Nephron (organoid): ENCODE measurements at regions not wholly inside any gene's neighbourhood (a gene's known extent, or its start where the extent isn't known, plus 50 kb on each side); places are given as distances from the start of the nearest gene placed in this dataset.

Source experiments
- H3K27ac Mint-ChIP-seq, 3 experiments: 2 replicates each; pipeline ENCODE4 v1.8.0; 2020; ENCODE audit warnings: mixed read lengths in 3 of 3, mild to moderate bottlenecking in 2 of 3, moderate library complexity in 1 of 3
- H3K27me3 Mint-ChIP-seq: 2 replicates; pipeline ENCODE4 v1.8.0; 2021; ENCODE audit warnings: low read depth, mild to moderate bottlenecking, moderate library complexity, mixed read lengths
- H3K36me3 Mint-ChIP-seq: 2 replicates; pipeline ENCODE4 v1.8.0; 2020; ENCODE audit warnings: low read depth, mixed read lengths
- H3K4me1 Mint-ChIP-seq: 2 replicates; pipeline ENCODE4 v1.8.0; 2020; ENCODE audit warnings: mixed read lengths
- H3K4me3 Mint-ChIP-seq, 3 experiments: 2 replicates each; pipeline ENCODE4 v1.8.0; 2020; ENCODE audit warnings: mild to moderate bottlenecking in 3 of 3, mixed read lengths in 3 of 3, moderate library complexity in 2 of 3
- H3K9me3 Mint-ChIP-seq: 2 replicates; pipeline ENCODE4 v1.8.0; 2020; ENCODE audit warnings: mixed read lengths
- TF ChIP-seq, protein P1 (sequence below), 3 experiments: fragments of 200-600 bp; sonication (generic); IDR thresholded peaks; one replicate each; pipeline ENCODE4 v1.5.0; 2021; ENCODE audit warnings: antibody characterized with exemption in 3 of 3; ENCODE audit not compliant: unreplicated experiment in 3 of 3

DNA sequence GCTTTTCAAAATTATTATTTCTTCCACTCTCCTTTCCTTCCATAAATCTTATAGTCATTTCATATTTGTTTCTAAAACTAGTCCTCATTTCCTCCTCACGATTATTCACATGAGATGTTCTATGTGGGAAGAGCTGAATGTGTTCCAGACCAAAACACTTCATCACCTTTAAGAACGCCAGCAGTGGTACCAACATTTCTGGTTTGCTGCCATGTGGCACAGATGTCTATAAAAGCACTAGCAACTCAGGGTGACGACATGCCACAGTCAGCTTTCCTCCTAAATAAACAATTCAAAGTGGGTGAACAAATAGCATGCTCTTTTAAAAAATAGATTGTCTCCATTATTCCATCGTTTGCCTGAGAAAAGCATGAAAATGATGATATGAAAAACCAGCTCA, 1217.8 kb upstream of the ADGRL2 start:
- H3K4me1 Mint-ChIP-seq = no peaks in the 10 kb centered on the region
- H3K27me3 Mint-ChIP-seq = no peaks in the 10 kb centered on the region
- H3K27ac Mint-ChIP-seq = no peak overlapping the region
- TF ChIP-seq, protein P1, sequence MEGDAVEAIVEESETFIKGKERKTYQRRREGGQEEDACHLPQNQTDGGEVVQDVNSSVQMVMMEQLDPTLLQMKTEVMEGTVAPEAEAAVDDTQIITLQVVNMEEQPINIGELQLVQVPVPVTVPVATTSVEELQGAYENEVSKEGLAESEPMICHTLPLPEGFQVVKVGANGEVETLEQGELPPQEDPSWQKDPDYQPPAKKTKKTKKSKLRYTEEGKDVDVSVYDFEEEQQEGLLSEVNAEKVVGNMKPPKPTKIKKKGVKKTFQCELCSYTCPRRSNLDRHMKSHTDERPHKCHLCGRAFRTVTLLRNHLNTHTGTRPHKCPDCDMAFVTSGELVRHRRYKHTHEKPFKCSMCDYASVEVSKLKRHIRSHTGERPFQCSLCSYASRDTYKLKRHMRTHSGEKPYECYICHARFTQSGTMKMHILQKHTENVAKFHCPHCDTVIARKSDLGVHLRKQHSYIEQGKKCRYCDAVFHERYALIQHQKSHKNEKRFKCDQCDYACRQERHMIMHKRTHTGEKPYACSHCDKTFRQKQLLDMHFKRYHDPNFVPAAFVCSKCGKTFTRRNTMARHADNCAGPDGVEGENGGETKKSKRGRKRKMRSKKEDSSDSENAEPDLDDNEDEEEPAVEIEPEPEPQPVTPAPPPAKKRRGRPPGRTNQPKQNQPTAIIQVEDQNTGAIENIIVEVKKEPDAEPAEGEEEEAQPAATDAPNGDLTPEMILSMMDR (IDR thresholded peaks at IDR 0.05; ENCODE audit: unreplicated experiment in 3 of 3) = no peak
- H3K36me3 Mint-ChIP-seq = peaks cover 21% of the 10 kb centered on the region
- no peak overlapping the region for H3K4me3 Mint-ChIP-seq
- H3K9me3 Mint-ChIP-seq = peaks cover 15% of the 10 kb centered on the region

DNA sequence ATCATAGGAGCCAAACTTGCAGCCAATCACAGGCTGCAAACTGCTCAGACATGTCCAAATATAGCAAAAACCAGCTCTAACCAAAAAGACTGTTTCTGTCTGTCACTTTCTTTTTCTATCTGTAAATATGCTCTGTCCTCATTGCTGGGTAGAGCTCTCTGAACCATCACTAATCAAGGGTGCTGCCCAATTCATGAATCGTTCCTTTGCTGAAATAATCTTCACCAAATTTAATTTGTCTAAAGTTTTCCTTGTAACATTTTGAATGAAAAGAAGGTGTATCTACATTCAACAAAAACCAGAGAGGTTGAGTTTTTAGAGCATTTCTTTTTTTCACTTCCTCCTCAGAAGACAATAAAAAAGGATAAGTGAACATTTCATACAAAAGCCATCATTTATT, 1221.7 kb upstream of the ADGRL2 start:
- Mint-ChIP-seq H3K27ac (no peak overlapping the region), H3K4me3 (no peak overlapping the region), H3K36me3 (peaks cover 14% of the 10 kb centered on the region), H3K27me3 (no peaks in the 10 kb centered on the region), H3K4me1 (no peaks in the 10 kb centered on the region), H3K9me3 (peaks cover 6% of the 10 kb centered on the region)
- TF ChIP-seq, protein P1 (IDR thresholded peaks at IDR 0.05; ENCODE audit: unreplicated experiment in 3 of 3) = no peak

DNA sequence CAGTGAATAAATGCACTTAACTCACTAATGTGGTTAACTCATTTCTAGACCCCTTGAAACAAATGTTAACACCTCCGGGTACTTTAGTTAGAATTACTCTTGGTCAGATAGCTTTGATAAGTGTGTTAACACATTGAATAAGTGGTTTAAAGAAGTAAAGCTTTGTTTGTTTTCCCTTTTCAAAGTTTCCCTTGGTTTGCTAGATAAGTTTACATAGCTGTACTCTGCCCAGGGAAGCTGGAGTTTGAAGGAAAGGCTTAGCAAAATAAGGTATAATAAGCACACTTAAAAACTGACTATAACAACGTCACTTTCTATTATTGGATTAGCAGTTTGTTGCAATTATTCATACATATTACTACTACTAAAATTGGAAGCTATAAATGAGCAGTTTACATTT, 1233.9 kb upstream of the ADGRL2 start:
- Mint-ChIP-seq H3K27ac (no peak overlapping the region), H3K27me3 (no peaks in the 10 kb centered on the region), H3K4me1 (no peaks in the 10 kb centered on the region), H3K9me3 (no peaks in the 10 kb centered on the region), H3K36me3 (no peaks in the 10 kb centered on the region), H3K4me3 (no peak overlapping the region)
- TF ChIP-seq, protein P1 (IDR thresholded peaks at IDR 0.05; ENCODE audit: unreplicated experiment in 3 of 3) = no peak

DNA sequence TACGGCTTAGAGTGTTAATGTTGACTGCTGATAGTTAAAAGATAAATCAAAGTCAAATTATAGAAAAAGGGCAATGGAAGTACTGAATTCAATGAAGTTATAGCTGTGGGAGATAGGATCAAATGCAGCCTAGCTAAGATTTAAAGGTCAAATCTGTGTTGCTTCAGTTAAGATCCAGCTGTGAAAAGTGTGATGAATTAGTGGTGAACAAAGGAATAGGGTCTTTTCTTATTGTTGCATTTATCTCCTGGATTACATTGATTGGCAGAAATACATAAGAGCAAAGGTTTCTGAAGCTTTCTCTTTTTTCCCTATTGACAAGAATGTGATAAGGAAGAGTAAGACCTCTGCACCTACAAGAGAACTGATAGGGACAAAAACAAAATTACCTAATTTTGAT, 1234.6 kb upstream of the ADGRL2 start:
- H3K27ac Mint-ChIP-seq = peak overlapping the region in 2 of 3 experiments; percentile 67 to 76
- H3K4me1 Mint-ChIP-seq = no peaks in the 10 kb centered on the region
- TF ChIP-seq, protein P1 (IDR thresholded peaks at IDR 0.05; ENCODE audit: unreplicated experiment in 3 of 3) = no peak
- H3K4me3 Mint-ChIP-seq = no peak overlapping the region
- no peaks in the 10 kb centered on the region for H3K27me3 Mint-ChIP-seq
- H3K9me3 Mint-ChIP-seq = no peaks in the 10 kb centered on the region
- H3K36me3 Mint-ChIP-seq = no peaks in the 10 kb centered on the region

DNA sequence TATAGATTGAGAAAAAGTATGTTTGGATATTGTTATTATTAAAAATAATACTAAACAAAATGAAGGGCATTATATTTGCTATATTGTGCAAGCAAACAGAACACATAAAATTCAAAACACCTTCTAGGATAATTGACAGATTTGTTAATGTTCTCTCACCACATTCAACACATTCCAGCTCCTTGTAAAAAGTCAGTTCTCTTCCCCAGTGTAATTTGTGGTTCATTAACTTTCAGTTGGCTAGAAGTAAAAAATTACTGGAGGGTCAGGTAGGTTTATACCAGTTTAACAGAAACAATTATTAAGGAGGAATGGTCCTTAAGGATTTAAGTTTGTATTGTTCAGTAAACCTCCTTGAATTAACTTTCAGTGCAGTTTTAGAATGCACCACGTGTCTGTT, 1235.3 kb upstream of the ADGRL2 start:
- Mint-ChIP-seq H3K4me3 (no peak overlapping the region), H3K4me1 (no peaks in the 10 kb centered on the region), H3K9me3 (no peaks in the 10 kb centered on the region), H3K27ac (peak overlapping the region in 2 of 3 experiments; percentile 67 to 76), H3K36me3 (no peaks in the 10 kb centered on the region), H3K27me3 (no peaks in the 10 kb centered on the region)
- TF ChIP-seq, protein P1 (IDR thresholded peaks at IDR 0.05; ENCODE audit: unreplicated experiment in 3 of 3) = no peak

DNA sequence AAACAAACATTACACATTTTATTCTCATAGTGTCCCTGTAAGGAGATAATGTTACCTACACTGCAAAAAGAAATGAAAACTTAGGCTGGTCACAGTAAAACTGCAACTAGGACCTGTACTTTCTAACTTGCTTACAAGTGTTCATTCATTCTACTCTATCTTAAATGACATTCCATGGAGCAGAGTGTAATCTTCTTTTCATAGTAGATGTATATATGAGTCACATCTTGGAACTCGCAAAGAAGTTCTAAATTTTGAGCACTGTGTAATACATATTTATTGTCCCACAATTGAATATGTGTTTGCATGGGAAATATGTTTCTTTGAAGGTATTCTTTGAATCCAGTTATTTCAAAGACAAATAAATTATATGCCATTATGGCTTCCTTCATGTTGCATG, 1258.5 kb upstream of the ADGRL2 start:
- H3K36me3 Mint-ChIP-seq = peaks cover 9% of the 10 kb centered on the region
- H3K9me3 Mint-ChIP-seq = no peaks in the 10 kb centered on the region
- TF ChIP-seq, protein P1 (IDR thresholded peaks at IDR 0.05; ENCODE audit: unreplicated experiment in 3 of 3) = no peak
- H3K27me3 Mint-ChIP-seq = no peaks in the 10 kb centered on the region
- H3K27ac Mint-ChIP-seq = no peak overlapping the region
- peaks cover 6% of the 10 kb centered on the region for H3K4me1 Mint-ChIP-seq
- H3K4me3 Mint-ChIP-seq = no peak overlapping the region
